Urinary bladder (tissue), 3 donors: ENCODE measurements at regions not wholly inside any gene's neighbourhood (a gene's known extent, or its start where the extent isn't known, plus 50 kb on each side); places are given as distances from the start of the nearest gene placed in this dataset.

ENCODE experiments used
- DNase-seq: peaks from one replicate; pipeline ENCODE4 v3.0.0-alpha.2; 2015; ENCODE audit errors: extremely low spot score
- H3K27ac ChIP-seq: one replicate; pipeline ENCODE4 v1.5.1; 2013; ENCODE audit warnings: low read depth, mild to moderate bottlenecking, moderate library complexity
- H3K36me3 ChIP-seq: one replicate; pipeline ENCODE4 v1.6.1; 2013; ENCODE audit warnings: mild to moderate bottlenecking, moderate library complexity; ENCODE audit not compliant: insufficient read depth
- H3K4me1 ChIP-seq: one replicate; pipeline ENCODE4 v1.6.1; 2013; ENCODE audit warnings: mild to moderate bottlenecking, moderate library complexity; ENCODE audit not compliant: insufficient read depth
- H3K4me3 ChIP-seq: one replicate; pipeline ENCODE4 v1.5.1; 2013; ENCODE audit warnings: low read depth, low read length
- WGBS: extraction: QIAGEN DNeasy Blood & Tissue Kit; methylation state at CpG from one replicate; pipeline ENCODE4 v1.1.7; 2013; 5-methylcytosine and 5-hydroxymethylcytosine counted together
- donor health status: healthy with polysubstance abuse.
- donor health status: healthy.

DNA sequence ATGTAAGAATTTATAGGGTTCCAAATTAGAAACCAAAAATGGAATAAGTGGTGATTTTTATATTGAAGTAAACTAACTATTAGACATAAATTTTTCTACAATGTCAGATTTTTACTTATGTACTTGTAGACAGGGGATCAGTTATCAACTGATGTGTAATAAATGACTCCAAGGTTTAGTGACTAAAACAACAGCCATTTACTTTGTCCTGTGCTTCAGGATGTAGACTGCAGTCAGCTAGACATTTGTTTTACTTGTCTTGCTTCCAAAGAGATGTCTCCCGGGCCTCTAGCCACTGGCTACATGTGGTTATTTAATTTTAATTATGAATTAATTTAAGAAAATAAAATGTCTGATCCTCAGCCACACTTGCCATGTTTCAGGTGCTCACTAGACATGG, 249.7 kb upstream of the IGFBP3 start:
- H3K4me3 ChIP-seq, result no peak overlapping the region
- 79% methylated on average over 1 of the region's 1 CpG for WGBS
- H3K36me3 ChIP-seq, result no peaks in the 10 kb centered on the region
- DNase-seq, result no peak
- no peaks in the 10 kb centered on the region for H3K4me1 ChIP-seq
- H3K27ac ChIP-seq, result no peak overlapping the region

DNA sequence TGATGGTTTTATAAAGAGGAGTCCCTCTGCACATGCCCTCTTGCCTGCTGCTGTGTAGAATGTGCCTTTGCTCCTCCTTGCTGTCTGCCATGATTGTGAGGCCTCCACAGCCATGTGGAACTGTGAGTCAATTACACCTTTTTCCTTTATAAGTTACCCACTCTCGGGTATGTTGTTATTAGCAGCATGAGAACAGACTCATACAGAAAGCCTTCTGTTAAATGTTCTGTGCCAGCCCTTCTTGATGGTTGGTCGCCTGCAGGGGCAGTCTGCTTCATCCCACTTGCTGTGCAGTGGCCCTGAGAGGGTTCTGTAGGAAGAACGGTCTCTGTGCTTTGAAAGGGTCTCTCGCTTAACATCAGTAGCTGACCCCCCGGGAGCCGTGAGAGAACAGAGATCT, 248.9 kb upstream of the IGFBP3 start:
- H3K4me3 ChIP-seq, result no peak overlapping the region
- no peak overlapping the region for H3K27ac ChIP-seq
- no peaks in the 10 kb centered on the region for H3K36me3 ChIP-seq
- DNase-seq, result no peak
- H3K4me1 ChIP-seq, result no peaks in the 10 kb centered on the region
- WGBS, result 91% methylated on average over 6 of the region's 6 CpGs

DNA sequence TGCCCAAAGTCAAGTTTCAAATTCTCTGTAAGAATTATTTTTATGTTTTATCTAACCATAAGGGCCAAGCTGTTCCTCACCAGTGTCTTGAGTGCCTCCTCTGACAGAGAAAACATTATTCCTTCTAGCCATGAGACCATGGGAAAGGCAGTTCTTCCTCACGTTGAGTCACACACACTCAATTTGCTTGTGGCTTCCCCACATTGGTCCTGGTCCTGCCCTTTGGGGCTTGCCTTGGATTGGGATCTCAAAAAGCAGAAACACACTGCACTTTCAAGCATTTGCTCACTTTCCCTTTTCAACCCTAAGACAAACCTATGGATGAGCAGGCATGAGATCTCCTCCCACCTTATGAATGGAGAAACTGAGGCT, 248.3 kb upstream of the IGFBP3 start:
- no peaks in the 10 kb centered on the region for H3K36me3 ChIP-seq
- H3K27ac ChIP-seq, result no peak overlapping the region
- H3K4me3 ChIP-seq, result no peak overlapping the region
- H3K4me1 ChIP-seq, result no peaks in the 10 kb centered on the region
- WGBS, result 86% methylated on average over 1 of the region's 1 CpG
- DNase-seq, result no peak

DNA sequence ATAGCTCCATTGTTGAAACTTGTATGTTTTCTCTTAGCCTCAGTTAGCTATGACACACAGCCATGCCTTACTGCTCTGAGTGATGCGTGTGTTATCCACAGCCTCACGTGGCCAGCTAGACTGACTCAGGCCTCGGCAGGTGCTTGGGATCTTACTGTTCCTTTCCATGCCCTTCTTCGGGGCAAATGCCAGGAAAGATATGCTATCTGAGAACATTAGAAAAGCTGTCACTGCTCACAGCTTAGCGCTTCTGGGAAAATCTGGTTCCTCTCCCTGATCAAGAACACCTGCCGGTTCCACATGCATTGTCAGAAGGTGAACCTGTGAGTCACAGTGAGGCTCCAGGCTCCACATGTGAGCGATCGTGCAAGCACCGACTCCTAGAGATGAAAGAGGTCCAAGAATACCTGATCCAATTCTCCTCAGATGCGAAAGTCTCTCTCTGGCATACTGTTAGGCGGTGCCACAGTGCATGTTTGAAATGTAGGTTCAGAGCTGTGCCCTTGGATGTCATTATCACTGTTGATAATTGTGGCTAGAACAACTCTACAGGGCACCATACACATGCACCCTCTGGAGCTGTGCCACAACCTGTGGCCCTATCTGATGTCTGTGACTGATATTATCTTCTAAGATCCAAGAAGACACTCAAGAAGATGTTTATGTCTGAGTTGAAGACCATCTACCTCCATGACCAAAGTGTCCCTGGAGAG, 247.8 kb upstream of the IGFBP3 start:
- WGBS, result 84% methylated on average over 11 of the region's 11 CpGs
- H3K4me3 ChIP-seq, result no peak overlapping the region
- no peak overlapping the region for H3K27ac ChIP-seq
- DNase-seq, result no peak
- H3K36me3 ChIP-seq, result no peaks in the 10 kb centered on the region
- no peaks in the 10 kb centered on the region for H3K4me1 ChIP-seq

DNA sequence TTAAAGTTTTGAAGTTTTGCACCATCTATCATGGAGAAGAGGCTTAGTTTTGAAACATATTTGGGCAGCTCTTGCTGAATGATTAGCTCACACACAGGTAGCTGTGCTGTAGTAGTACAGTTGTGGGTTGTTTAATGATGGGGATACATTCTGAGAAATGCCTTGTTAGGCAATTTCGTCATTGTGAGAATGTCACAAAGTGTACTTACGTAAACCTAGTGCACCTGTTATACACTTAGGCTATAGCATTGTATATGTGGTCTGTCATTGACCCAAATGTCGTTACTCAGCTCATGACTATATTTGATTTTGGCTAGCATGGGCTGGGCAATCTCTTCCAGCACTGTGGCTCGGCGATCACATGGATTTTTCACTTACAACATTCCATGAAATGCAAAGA, 247.2 kb upstream of the IGFBP3 start:
- 92% methylated on average over 5 of the region's 5 CpGs for WGBS
- H3K27ac ChIP-seq, result no peak overlapping the region
- no peak overlapping the region for H3K4me3 ChIP-seq
- no peak for DNase-seq
- H3K4me1 ChIP-seq, result no peaks in the 10 kb centered on the region
- no peaks in the 10 kb centered on the region for H3K36me3 ChIP-seq

DNA sequence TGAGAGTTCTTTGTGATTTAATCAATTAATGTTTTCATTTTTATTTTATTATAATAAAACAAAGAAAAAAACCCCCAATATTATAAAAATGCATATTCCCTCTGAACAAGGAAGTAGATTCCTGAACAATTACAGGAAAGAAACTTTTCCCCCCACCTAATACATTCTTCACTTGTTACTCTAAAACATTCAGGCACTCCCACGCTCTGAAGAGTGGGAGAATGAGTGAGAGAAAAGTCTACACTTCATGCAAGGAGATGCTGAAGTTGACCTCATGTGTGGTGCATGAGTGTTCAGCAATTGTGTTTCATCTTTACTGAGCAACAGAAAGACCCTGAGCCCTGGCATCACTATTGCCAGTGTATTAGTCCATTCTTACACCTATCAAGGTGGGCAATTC, 244.2 kb upstream of the IGFBP3 start:
- no peak for DNase-seq
- Histone ChIP-seq H3K4me3 (no peak overlapping the region), H3K27ac (no peak overlapping the region), H3K36me3 (no peaks in the 10 kb centered on the region), H3K4me1 (no peaks in the 10 kb centered on the region)
- WGBS, result 88% methylated on average over 1 of the region's 1 CpG

DNA sequence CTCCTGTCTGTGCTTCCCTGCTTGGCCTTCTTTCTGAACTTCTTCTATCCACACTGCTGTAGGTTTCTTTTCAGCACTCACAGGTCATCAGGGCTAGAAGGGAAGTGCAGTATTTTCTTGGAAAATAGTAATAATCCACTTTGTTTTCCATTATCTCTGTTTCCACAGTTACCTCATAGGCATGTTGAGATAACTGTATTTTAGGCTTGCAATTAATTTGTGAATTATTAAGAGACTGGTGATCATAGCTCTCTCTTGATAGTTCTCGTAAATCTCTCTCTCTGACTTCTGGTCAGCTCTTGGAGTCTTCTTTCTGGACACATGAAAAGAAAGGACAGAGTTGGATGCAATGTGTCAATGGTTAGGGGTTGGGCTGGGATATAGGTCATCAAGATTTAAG, 243.6 kb upstream of the IGFBP3 start:
- Histone ChIP-seq H3K36me3 (no peaks in the 10 kb centered on the region), H3K4me3 (no peak overlapping the region), H3K27ac (no peak overlapping the region), H3K4me1 (no peaks in the 10 kb centered on the region)
- WGBS, result 52% methylated on average over 1 of the region's 1 CpG
- DNase-seq, result no peak

DNA sequence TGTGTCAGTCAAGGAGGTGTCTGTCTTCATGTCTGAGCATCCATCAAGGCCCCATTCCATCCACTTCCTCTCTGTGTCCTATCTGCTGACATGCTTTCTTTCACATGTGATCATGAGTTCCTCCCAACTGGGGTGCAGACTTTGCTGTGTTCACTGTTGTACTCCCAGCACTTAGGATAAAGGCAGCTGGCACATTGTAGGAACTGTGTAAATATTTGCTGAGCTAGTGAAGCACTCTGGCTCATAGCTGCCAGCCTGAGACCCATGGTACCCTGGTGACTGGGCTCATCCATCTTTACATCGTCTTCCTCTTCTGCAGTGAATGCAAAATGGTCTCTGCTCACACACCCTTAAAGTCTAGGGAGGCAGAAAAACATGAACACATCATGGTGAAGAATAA, 242.2 kb upstream of the IGFBP3 start:
- no peaks in the 10 kb centered on the region for H3K36me3 ChIP-seq
- no peaks in the 10 kb centered on the region for H3K4me1 ChIP-seq
- 97% methylated on average over 1 of the region's 1 CpG for WGBS
- no peak for DNase-seq
- no peak overlapping the region for H3K4me3 ChIP-seq
- H3K27ac ChIP-seq, result no peak overlapping the region

DNA sequence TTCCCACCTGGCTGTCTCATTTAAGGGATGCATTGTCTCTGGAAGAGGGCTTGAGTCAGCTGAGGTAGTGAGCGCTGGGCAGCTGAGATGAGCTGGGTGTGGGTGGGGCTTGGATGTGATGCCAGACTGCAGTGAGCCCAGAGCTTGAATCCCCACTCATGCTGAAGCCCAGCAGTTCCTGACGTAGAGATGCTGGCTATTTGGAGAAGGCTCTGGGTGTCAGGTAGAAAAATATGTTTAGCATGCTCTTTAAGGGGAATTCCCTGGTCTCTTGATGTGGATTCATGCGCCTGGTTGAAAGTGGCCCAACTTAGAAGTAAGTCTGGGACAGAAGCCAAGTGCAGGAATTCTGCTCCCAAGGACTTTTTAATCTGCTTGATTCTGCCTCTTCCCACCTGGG, 241.5 kb upstream of the IGFBP3 start:
- DNase-seq, result no peak

DNA sequence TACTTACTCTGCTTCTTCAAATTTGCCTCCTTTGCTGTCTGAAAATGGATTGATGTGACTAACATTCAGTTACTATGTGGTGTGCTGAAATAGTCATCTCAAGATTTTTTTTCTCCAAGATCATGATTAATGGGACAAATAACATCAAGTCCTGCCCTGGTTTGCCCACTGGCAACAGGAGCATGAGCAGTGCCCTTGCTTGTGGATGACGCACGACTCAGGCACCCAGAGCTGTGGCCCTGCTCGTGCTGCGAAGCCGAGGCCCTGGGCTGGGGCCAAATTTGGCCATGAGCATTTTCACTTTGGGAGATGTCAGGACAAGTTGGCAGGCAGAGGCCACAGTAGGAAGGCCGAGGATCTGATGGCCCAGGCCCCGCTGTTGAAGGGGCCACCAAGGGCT, 239.8 kb upstream of the IGFBP3 start:
- 88% methylated on average over 7 of the region's 7 CpGs for WGBS
- H3K4me3 ChIP-seq, result no peak overlapping the region
- H3K4me1 ChIP-seq, result no peaks in the 10 kb centered on the region
- no peaks in the 10 kb centered on the region for H3K36me3 ChIP-seq
- no peak overlapping the region for H3K27ac ChIP-seq
- no peak for DNase-seq

More for the DNA sequence above, 241.5 kb upstream of the IGFBP3 start:
- no peak overlapping the region for H3K27ac ChIP-seq
- no peaks in the 10 kb centered on the region for H3K36me3 ChIP-seq
- no peak overlapping the region for H3K4me3 ChIP-seq
- H3K4me1 ChIP-seq, result no peaks in the 10 kb centered on the region
- 63% methylated on average over 3 of the region's 3 CpGs for WGBS

DNA sequence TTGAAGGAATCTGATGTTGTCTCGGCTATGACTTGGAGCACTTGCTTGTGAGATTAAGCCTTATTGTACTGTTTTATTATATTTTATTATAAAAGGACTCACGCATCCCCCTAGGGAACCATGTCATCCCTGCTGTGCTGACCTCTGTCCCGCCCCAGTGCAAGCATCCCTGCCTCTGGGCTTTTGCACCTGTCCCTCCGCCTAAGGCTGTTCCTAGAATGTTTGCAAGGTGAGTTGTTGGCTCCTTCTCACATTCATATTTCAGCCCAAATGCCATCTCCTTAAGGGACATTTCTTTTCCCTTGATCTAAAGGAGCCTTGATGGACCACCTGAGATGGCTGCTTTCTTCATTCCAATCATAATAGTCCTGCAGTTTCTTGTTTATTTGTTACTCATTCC, 236.9 kb upstream of the IGFBP3 start:
- 95% methylated on average over 4 of the region's 4 CpGs for WGBS
- no peak overlapping the region for H3K4me3 ChIP-seq
- H3K4me1 ChIP-seq, result no peaks in the 10 kb centered on the region
- H3K36me3 ChIP-seq, result no peaks in the 10 kb centered on the region
- H3K27ac ChIP-seq, result no peak overlapping the region
- DNase-seq, result no peak

DNA sequence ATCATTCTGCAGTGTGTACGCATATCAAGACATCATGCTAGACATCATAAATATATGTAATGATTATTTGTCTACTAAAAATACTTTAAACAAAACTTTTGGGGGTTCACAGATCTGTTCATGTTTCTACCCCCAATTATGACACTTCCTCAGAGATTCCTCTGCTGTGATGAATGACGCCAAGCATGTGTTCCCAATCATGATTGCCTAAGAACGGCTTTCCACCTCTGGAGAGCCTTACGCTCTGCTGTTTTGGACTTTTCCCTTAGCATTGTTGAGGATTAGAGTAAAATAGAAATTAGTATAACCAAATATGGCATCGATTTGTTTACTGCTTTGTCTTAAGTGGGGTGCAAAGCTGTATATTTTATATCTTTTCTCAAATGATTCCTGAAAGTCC, 236.3 kb upstream of the IGFBP3 start:
- no peak for DNase-seq
- Histone ChIP-seq H3K4me3 (no peak overlapping the region), H3K36me3 (no peaks in the 10 kb centered on the region), H3K4me1 (no peaks in the 10 kb centered on the region), H3K27ac (no peak overlapping the region)
- 87% methylated on average over 5 of the region's 5 CpGs for WGBS

DNA sequence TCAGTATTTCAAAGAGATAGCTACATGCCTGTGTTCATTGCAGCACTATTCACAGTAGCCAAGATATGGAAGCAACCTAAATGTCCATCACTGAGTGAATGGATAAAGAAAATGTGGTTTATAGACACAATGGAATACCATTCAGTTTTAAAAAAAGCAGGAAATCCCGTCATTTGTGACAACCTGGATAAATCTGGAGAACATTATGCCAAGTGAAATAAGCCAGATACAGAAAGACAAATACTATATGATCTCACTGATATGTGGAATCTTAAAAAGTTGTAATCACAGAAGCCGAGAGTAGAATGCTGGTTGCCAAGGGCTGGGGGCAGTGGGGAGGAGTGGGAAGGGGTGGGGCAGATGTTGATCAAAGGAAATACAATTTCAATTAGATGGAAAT, 235.8 kb upstream of the IGFBP3 start:
- Histone ChIP-seq H3K4me3 (no peak overlapping the region), H3K4me1 (no peaks in the 10 kb centered on the region), H3K36me3 (no peaks in the 10 kb centered on the region), H3K27ac (no peak overlapping the region)
- 42% methylated on average over 2 of the region's 2 CpGs for WGBS
- DNase-seq, result no peak

DNA sequence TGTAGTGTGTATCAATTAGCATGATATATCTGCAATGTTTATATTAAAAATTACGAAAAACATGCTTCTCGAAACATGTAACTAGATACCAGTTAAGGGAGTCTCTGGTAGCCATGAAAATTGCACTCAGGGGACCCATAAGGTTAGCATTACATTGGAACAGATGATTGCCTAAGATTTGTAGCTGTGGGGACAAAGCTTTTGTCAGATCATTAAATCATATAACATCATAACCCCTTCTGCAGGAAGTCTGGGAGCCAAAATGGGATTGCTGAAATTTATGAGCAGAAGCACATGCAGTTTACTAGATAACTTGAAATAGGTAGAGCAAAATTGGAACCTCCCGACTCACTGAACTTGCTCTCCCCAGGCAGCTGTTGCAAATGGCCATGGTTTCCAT, 235.0 kb upstream of the IGFBP3 start:
- no peak overlapping the region for H3K4me3 ChIP-seq
- no peaks in the 10 kb centered on the region for H3K36me3 ChIP-seq
- no peaks in the 10 kb centered on the region for H3K4me1 ChIP-seq
- DNase-seq, result no peak
- 73% methylated on average over 3 of the region's 3 CpGs for WGBS
- no peak overlapping the region for H3K27ac ChIP-seq

DNA sequence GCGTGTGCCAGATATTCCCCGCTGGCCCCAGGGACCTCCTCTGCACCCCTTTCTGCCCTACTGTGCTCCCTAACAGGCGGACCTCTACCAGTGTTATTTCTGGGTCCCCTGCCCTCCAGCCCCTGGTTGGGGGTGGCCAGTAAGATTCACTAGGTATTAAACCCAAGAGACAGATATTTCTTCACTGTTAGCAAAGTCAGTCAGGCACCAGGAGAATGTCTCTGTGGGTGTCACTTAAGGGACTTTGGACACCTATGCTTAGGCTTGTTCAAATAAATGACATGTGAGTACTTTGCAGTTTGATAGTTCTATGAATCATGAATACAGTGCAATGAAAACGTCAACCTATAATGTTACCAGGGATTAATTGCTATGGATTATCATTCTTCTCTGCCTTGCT, 234.3 kb upstream of the IGFBP3 start:
- Histone ChIP-seq H3K27ac (no peak overlapping the region), H3K36me3 (no peaks in the 10 kb centered on the region), H3K4me1 (no peaks in the 10 kb centered on the region), H3K4me3 (no peak overlapping the region)
- WGBS, result 92% methylated on average over 4 of the region's 4 CpGs
- no peak for DNase-seq
